Activated CD8-positive, alpha-beta memory T cell treated with anti-CD3 and anti-CD28 coated beads for 1 hour (primary cell): ENCODE measurements at regions not wholly inside any gene's neighbourhood (a gene's known extent, or its start where the extent isn't known, plus 50 kb on each side); places are given as distances from the start of the nearest gene placed in this dataset.
"Not testable (repeated sequence)": the region's sequence is repeated elsewhere in the genome, so short reads cannot be mapped to it uniquely, and the experiment has no call there.

Experiments used
- DNase-seq, 2 donors: peaks; one replicate each; pipeline ENCODE4 v3.0.0-alpha.2; 2020; ENCODE audit warnings: low read depth in 1 of 2; ENCODE audit errors: extremely low read depth in 1 of 2

DNA sequence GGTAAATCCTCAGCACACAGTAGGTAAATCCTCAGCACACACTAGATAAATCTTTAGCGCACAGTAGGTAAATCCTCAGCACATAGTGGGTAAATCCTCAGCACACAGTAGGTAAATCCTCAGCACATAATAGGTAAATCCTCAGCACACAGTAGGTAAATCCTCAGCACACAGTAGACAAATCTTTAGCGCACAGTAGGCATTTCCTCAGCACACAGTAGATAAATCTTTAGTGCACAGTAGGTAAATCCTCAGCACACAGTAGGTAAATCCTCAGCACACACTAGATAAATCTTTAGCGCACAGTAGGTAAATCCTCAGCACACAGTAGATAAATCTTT, 102.0 kb downstream of the MICALL2 start:
- DNase-seq, result not testable (repeated sequence)

DNA sequence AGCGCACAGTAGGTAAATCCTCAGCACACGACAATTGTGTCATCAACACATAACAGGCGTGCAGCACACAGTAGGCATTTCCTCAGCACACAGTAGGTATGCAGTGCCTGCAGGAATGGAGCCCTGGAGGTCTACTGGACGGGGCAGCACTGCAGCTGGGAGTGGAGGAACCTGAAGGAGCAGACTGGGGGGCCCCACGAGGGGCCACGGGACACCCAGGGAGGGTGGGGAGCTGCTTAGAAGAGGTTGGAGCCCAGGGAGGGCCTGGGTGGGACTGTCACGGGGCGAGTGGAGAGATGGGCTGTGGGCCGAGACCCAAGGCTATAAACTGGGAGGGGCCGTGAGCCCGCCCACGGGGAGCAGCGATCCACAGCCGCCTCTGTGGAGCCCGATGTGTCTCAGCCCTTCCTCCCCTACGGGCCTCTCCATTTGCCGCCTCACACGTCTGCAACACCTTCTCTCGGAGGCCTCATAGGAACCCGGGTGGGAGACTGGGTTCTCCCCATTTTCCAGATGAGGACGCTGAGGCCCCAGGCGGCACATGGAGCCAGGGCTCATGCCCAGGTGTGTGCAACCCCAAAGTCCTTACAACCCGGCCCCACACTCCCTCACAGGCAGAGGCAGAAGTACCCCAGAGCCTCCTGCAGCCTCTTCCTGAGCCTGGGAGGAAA, 101.5 kb downstream of the MICALL2 start:
- DNase-seq, result no peak

DNA sequence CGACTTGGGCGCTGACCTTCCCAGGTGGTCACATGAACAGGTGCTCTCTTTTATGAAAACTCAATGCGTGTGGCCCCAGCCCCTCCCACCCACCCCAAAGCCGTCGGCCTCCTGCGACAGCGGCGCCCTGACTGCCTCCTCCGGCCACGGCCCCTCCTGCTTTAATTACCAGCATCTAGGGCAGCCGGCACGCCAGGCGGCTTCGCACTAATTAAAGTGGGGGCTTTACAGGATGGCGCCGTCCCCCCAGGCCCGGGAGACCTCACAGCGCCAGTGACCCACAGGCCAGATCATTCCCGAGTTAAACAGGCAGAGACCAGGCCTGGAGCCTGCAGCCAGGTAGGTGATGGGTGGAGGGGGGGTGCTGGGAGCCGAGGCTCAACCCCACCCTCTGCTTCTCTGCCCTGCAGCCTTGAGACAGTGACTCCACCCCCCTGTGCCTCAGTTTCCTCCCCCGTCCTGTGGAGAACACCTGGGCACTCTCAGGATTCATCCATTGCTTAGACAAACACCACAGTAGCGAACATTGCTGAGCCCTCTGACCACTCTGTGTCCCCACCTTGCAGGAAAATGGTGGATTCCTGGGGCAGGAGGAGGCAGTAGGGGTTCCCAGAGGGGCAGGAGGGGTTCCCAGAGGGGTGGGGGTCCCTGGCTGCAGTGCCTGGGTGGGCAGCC, 100.8 kb downstream of the MICALL2 start:
- DNase-seq, result no peak

DNA sequence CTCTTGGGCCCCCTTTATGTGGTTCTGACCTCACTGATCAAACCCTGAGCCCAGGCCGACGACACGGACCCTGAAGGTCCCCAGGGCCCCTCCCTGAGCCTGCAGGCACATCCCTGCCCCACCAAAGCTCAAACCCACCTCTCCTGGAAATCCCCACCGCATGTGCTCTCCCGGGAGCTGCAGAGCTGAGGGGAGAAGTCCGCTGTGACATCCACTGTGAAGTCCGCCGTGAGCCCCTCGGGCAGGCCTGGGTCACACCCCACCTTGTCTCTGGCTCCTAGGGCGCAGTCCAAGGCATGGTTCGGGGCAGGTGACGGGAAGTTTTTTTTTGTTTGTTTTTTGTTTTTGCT, 100.2 kb downstream of the MICALL2 start:
- no peak for DNase-seq

DNA sequence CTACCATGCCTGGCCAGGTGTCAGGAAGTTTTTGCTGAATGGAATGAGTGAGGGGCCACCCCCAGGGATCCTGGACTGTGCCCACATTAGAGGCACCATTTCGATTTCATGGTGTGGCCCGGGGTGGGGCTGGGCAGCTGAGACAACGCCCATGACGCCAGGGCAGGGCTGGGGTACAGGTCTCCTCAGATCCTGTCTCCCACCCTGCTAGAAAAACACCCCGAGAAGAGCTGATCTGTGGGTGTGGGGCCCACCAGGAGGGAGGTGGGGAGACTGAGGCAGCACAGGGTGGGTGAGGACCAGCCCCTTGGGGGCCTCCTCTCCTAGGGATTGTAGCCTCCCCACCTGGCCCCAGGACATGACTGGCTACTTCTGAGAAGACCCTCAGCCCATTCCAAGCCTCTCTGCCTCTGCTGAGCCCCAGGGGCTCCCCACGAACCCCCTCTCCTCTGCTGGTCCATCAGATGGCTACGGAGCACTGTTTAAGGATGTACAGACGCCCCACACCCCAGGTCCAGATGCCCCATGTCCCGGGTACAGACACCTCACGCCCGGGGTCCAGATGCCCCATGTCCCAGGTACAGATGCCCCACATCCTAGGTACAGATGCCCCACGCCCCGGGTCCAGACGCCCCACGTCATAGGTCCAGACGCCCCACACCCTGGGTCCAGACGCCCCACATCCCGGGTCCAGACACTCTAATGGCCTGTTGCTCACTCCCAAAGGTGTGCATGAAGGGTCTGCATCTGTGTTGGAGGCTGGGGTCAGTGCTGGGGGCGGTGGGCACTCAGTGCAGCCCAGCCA, 99.4 kb downstream of the MICALL2 start:
- DNase-seq, result no peak

DNA sequence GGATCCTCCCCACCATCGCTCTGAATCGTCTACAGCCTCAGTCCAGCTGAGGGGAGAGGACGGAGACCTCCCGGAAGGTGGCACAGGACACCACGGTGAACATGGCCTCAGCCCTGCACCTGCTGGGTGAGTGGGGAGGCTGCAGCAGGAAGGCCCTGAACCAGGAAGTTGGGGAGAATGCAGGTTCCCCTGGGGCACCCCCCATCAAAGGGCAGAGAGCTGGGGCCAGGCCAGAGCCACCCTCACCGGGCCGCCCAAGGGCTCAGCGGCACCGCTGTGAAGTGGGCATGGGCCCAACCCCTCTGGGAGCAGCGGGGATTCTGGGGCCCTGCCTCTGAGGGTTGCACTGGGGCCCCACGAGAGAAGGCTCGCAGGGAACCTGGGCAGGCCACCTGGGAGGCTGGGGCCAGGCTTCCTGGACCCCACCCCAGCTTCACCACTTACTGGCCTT, 98.7 kb downstream of the MICALL2 start:
- DNase-seq, result no peak

DNA sequence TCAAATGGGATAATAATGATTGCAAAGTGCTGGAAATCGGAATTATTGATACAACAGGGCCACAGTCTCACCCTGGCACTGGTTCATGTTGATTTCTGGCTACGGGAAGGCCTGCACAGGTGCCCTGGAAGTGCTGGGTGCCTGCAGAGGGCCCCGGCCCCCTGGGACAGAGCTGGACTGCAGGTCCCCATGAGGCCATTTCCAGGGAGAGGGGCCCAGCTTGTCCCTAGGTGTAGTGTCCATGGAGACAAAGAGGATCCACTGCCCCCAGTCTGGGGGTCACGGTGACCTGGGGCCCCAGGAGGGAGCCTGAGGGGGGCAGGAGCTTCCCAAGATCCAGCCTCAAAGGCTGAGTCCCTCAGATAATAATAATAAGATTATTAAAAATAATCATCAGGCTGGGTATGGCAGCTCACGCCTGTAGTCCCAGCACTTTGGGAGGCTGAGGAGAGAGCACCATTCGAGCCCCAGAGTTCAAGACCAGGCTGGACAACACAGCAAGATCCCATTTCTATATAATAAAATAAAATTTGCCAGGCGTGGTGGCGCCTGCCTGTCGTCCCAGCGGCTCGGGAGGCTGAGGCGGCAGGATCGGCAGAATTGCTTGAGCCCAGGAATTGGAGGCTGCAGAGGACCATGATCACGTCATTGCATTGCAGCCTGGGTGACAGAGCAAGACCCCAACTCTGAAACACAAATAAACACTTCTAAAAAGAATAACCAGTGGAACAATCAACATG, 98.1 kb downstream of the MICALL2 start:
- DNase-seq, result no peak

DNA sequence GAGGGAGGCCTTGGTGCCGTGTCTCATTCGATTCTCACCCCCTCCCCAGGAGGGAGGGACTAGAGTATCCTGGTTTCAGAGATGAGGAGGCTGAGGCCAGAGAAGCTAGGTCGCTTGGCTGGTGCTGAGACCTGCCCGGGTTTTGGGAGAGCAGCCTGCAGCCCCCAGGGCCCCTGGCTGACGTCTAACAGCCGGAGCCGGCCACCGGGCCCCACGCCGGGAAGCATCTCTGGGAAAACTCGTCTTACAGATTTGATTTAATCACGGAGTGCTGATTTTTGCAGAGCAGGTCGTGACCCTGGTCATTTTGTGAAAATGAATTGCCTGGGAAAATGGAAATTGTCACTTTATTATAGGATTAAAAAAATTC, 97.5 kb downstream of the MICALL2 start:
- DNase-seq, result no peak

DNA sequence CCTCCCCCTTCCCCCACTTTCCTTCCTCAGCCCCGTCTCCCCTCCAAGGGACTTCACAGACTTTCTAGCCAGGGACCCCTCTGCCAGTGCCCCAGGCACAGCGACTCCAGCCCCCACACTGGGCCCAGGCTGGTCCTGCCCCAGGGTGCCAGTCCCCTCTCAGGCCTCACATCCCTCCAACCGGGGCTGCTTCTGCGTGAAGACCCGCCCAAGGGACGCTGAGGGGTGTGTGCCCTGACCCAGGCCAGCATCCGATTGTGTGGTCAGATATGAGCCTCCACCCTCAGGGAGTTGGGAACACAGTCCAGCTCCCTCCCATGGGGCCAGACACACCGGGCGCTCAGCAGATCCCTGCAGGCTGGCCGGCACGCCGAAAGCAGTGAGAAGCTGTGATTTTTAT, 97.0 kb downstream of the MICALL2 start:
- DNase-seq, result no peak

DNA sequence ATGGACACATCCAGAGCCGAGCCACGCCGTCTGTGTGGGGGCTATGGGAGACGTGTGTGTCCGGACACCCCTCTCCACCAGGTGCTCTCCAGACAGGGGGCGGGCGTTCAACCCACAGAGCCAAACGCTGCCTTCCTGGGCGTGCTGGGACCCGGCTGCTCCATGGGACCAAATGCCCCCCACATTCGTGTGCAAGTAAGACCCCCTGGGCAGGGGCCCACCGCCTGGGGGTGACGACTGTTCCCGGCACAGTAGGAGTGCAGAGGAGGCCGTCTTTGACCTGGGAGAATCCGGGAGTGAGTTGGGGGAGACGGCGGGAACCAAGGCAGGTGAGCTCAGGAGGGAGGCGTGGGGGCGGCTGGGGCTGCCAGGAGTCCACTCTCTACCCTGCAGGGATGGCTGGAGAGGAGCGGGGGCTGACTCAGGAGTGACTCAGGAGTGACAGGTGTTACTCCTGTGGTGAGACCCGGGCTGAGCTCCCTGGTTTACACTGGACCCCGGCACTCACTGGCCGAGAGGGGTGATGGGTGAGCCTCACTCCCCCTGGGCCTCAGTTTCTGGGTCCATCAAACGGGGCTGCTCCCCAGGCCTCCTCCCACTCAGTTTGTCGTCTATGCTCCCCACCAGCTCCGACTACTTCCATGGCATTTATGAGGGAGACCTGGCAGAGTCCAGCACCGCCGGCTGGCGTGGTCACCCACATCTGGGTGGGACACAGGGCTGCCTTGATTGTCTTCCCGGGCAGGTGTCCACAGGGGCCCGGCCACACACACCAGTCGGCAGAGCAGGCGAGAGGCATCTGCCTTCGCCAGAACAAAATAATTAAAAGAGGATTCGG, 95.0 kb downstream of the MICALL2 start:
- DNase-seq, result no peak

DNA sequence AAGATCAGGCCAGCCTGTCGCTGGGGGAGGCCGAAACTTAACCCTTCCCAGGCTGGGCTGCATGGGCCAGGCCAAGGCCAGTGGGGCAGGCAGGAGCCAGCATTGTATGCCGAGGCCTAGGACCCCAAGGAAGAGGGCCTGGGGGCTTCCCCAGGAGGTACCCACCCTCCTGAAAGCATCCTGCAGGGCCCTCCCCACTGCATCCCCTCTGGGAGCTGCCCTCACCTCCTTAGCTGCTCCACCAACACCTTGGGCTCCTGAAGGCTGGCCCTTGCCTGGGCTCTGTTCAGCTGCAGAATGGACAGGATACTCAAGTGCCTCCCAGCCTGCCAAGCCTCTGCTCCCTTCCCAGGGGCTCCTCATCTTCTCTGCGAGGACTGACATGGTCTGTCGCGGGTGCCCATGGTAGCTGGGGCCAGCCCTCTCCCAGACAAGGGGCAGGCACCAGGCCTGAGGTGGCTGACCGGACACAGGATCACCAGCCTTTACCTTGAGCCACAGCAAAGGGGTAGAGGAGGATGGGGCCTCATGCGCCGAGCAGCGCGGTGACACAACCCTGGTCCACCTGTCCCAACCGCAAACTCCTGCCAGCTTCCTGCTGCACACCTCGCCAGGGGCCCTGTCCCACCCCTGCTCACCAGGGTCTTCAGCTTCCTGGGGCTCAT, 94.2 kb downstream of the MICALL2 start:
- DNase-seq, result no peak

DNA sequence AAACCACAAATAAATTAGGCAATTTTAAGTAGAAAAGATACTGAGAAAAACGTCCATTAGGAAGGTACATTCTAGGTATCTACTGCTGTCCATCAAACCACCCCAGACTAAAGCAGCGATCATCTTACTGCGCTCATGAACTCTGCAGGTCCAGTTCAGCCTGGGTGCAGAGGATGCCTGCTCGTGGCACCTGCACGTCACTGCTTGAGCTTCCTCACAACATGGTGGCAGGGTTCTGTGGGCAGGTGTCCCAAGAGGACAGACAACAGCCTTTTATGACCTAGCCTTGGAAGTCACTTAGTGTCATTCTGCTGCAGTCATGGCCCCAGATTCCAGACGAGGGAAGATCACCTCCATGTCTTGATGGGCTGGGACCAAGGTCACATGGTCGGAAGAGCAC, 93.4 kb downstream of the MICALL2 start:
- no peak for DNase-seq

DNA sequence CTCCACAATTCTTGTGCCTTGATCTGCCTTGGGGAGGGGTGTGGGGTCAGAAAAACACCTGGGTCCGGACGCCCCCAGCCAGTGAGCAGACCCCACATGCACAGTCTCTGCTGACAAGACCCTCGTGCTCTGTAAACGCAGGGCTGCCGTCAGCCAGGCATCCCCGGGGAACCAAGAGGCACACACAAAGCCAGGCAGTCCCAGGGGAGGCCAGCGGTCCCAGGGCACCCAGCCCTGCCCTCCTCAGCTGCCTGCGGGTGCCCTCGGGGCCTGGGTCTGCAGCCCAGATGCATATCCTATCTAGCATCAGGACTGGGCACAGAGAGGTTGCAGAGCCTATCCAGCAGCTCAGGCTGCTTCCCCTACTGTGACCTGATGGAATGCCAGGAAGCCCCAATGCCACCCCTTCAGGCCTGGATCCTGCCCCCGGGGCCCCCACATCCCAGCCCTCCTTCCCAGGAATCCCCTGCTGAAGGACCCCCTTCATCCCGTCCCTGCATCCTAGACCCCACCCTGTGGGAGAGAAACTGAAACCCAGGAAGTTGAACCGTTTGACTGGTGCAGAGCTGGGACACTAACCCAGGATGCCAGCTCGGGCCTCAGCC, 92.4 kb downstream of the MICALL2 start:
- no peak for DNase-seq

DNA sequence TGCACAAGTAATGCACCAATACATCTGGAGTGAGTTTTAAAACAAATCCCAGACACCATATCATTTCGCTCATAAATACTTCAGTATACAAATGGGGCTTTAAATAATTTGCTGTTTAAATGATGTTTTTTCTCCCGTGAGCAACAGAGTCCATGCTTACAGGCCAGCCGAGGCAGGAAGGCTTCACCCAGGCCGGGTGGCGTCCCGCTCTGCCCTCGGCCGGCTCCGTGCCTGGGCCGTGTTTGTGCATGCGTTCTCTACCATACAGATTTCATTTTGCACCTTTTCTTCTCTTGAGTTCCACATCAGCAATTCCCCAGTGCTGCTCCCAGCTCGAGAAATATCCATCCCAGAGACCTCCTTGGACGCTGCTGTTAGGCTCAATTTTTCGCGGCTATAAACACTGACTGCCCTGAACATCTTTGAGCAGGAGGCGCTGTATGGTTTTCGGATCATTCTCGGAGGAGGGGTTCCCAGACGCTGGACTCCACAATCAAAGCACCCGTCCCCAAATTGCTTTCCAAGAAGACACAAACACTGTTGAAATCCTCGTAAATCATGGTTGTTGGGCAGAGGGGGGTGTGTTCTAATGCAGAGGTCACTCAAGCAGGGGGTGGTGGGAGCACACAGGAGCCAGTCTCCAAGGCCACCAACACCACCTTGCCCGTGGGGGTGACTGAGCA, 91.6 kb downstream of the MICALL2 start:
- DNase-seq, result no peak

DNA sequence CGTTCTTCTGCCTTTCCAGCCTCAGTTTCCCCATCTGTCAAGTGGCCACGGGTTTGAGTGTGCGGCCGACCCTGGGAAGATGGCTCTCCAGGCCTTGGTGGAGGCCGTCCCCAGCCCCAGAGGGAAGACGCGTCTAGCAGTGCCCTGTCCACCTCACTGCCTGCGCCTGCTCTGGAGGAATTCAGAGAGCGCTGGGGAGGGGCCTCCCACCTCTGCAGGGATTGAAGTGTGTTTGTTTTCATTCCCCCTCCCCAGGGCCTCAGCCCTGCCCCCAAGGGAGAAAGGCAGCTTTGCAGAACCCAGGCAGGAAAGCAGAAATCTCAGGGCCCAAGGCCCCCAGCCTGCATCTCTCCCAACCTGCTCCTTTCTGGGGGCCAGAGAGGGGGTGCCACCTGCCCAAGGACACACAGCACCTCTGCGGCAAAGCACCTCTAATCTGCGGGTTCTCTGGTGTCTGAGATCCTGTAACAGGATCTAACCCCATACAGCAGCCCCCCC, 91.0 kb downstream of the MICALL2 start:
- no peak for DNase-seq

DNA sequence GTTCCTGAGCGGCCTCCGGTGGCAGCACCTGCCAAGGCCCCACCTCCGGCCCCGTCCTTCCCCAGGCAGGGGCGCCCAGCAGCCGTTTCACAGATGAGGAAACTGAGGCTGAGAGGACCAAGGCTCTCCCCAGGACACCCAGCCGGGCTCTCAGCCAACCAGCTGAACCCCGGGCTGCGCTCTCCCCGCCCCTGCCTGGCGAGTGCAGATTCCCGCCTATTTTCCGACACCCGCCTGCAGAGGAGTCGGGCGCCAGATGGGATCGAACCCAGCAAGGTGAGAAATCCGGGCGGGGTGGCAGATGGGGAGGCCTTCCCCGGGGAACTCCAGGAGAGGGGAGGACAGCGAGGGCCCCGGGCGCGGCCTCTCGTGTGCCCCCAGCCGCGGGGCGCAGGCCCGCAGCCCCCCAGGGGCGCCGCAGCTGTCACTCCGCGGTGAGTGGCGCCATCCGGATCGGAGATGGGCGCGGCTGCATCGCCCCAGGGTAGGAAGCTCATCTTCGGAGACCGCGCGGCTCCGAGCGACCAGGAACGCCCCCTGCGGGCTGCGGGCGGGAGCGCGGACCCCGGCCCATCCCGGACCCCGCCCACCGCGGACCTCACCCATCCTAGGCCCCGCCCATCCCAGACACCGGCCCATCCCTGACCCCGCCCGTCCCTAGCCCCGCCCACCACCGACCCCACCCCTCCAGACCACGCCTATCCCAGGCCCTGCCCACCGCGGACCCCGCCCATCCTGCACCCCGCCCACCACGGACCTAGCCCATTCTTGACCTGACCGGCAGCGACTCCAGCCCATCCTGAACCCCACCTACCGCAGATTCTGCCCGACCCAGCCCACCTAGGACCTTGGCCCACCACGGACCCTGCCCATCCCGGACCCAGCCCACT, 90.3 kb downstream of the MICALL2 start:
- no peak for DNase-seq

DNA sequence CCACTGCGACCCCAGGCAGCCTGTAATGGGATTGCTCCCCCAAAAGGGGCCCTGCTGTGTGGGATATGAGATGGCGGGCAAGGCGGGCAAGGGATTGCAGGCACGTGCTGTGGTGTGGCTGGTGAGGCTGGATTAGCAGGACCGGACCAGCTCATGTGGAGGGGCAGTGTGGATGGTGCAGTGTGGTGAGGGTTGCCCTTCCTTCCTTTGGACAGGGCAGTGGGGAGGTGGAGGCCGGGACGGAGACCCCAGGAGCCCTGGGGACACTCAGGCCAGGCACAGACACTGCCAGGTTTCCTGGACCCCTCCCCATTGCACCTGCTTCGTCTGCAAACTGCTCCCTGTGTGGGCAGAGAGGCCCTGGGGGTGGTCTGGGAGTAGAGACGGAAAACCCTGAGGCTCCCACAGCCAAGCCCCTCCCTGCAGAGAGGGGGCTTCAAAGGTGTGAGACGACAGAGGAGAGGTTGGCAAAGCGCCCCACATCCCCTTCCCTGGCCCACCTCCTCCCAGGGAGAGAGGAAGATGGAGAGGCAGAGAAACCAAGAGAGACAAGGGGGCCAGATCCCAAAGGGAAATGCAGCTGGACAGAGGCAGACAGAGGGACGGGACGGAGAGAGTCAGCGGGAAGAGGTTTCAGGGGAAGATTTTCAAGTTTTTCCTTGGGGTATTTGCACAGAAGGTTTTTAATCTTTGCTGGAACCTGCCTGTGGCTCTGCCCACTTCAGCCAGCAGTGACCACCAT, 89.2 kb downstream of the MICALL2 start:
- DNase-seq, result no peak
